HEK293 (cell line): ENCODE measurements at regions not wholly inside any gene's neighbourhood (a gene's known extent, or its start where the extent isn't known, plus 50 kb on each side); places are given as distances from the start of the nearest gene placed in this dataset.
"Not testable (repeated sequence)": the region's sequence is repeated elsewhere in the genome, so short reads cannot be mapped to it uniquely, and the experiment has no call there.

Source experiments
- CTCF ChIA-PET: fragments of 350-600 bp; formaldehyde crosslinking; extraction: SDS; loops from one replicate; lab custom pipeline; 2021; ENCODE audit warnings: antibody characterized with exemption; lab: Yijun Ruan, JAX
- POLR2A ChIA-PET: fragments of 300-600 bp; formaldehyde crosslinking; extraction: SDS; loops from one replicate; lab custom pipeline; 2020; ENCODE audit warnings: antibody characterized with exemption, inconsistent platforms; lab: Yijun Ruan, JAX
- H3K27ac ChIP-seq: fragments of 200-500 bp; sonication (Bioruptor generic); 2 replicates; pipeline ENCODE4 v1.5.1; 2014; ENCODE audit warnings: low read depth, low read length, control low read depth, inconsistent platforms; ENCODE audit errors: extremely low read depth
- H3K36me3 ChIP-seq, 2 experiments: fragments of 200-500 bp in 1 of 2; sonication (Bioruptor generic) in 1 of 2; 1 replicate in 1 of 2; 2 replicates in 1 of 2; pipeline ENCODE4 v1.5.1; 2014 to 2017; ENCODE audit warnings: inconsistent platforms in 2 of 2, low read length in 2 of 2; ENCODE audit not compliant: control insufficient read depth in 2 of 2, insufficient read depth in 1 of 2
- H3K4me1 ChIP-seq: fragments of 200-500 bp; sonication (Bioruptor generic); 2 replicates; pipeline ENCODE4 v1.5.1; 2014; ENCODE audit warnings: mild to moderate bottlenecking, low read length, inconsistent platforms; ENCODE audit not compliant: control insufficient read depth, insufficient read depth
- H3K4me3 ChIP-seq: 2 replicates; pipeline ENCODE4 v1.5.1; 2011; ENCODE audit warnings: low read depth, mild to moderate bottlenecking, control low read depth, low read length, moderate library complexity
- H3K9me3 ChIP-seq: fragments of 200-500 bp; sonication (Bioruptor generic); 2 replicates; pipeline ENCODE4 v1.5.1; 2014; ENCODE audit warnings: low read depth, low read length, inconsistent platforms; ENCODE audit not compliant: control insufficient read depth, insufficient read depth
- IKZF3 ChIP-seq: fragments of 450-650 bp; IDR thresholded peaks from 2 replicates; pipeline ENCODE4 v1.5.0; 2018; ENCODE audit warnings: missing biosample characterization, mild to moderate bottlenecking, missing genetic modification characterization, moderate library complexity
- KLF10 ChIP-seq: fragments of 450-650 bp; IDR thresholded peaks from 2 replicates; pipeline ENCODE4 v1.5.1; 2018; ENCODE audit warnings: missing biosample characterization, mild to moderate bottlenecking, missing genetic modification characterization
- PRDM1 ChIP-seq: fragments of 450-650 bp; formaldehyde crosslinking; IDR thresholded peaks from 2 replicates; pipeline ENCODE4; 2016; ENCODE audit warnings: missing biosample characterization, missing genetic modification characterization
- SCRT2 ChIP-seq: fragments of 450-650 bp; formaldehyde crosslinking; IDR thresholded peaks from 2 replicates; pipeline ENCODE4 v1.5.1; 2016; ENCODE audit warnings: missing biosample characterization, missing genetic modification characterization
- ZBTB20 ChIP-seq: fragments of 450-650 bp; formaldehyde crosslinking; IDR thresholded peaks from 2 replicates; pipeline ENCODE4 v1.5.1; 2016; ENCODE audit warnings: missing biosample characterization, missing genetic modification characterization
- ZBTB48 ChIP-seq: fragments of 450-650 bp; formaldehyde crosslinking; IDR thresholded peaks from 2 replicates; pipeline ENCODE4 v1.5.1; 2016; ENCODE audit warnings: missing biosample characterization, missing genetic modification characterization
- ZBTB8A ChIP-seq: fragments of 450-650 bp; formaldehyde crosslinking; IDR thresholded peaks from 2 replicates; pipeline ENCODE4 v1.5.1; 2016; ENCODE audit warnings: missing biosample characterization, missing genetic modification characterization
- ZNF155 ChIP-seq: fragments of 450-650 bp; formaldehyde crosslinking; IDR thresholded peaks from 2 replicates; pipeline ENCODE4 v1.5.1; 2016; ENCODE audit warnings: missing biosample characterization, missing genetic modification characterization
- ZNF362 ChIP-seq: fragments of 450-650 bp; formaldehyde crosslinking; IDR thresholded peaks from 2 replicates; pipeline ENCODE4 v1.5.1; 2016; ENCODE audit warnings: missing biosample characterization, missing genetic modification characterization
- ZNF449 ChIP-seq: fragments of 450-650 bp; formaldehyde crosslinking; IDR thresholded peaks from 2 replicates; pipeline ENCODE4 v1.5.1; 2017; ENCODE audit warnings: missing biosample characterization, mild to moderate bottlenecking, missing genetic modification characterization, moderate library complexity
- ZNF529 ChIP-seq: fragments of 450-650 bp; formaldehyde crosslinking; IDR thresholded peaks from 2 replicates; pipeline ENCODE4 v1.5.1; 2017; ENCODE audit warnings: missing genetic modification characterization, missing biosample characterization; ENCODE audit not compliant: insufficient replicate concordance
- ZNF530 ChIP-seq: fragments of 450-650 bp; formaldehyde crosslinking; IDR thresholded peaks from 2 replicates; pipeline ENCODE4 v1.5.1; 2016; ENCODE audit warnings: low read depth, missing biosample characterization, missing genetic modification characterization
- ZNF670 ChIP-seq: fragments of 450-650 bp; formaldehyde crosslinking; IDR thresholded peaks from 2 replicates; pipeline ENCODE4 v1.5.1; 2016; ENCODE audit warnings: missing biosample characterization, missing genetic modification characterization, low read depth
- ZNF777 ChIP-seq: fragments of 450-650 bp; formaldehyde crosslinking; IDR thresholded peaks from 2 replicates; pipeline ENCODE4 v1.5.1; 2017; ENCODE audit warnings: missing biosample characterization, missing genetic modification characterization, borderline replicate concordance
- ZNF792 ChIP-seq: fragments of 450-650 bp; formaldehyde crosslinking; IDR thresholded peaks from 2 replicates; pipeline ENCODE4 v1.5.1; 2016; ENCODE audit warnings: missing biosample characterization, missing genetic modification characterization
- ZNF830 ChIP-seq: fragments of 450-650 bp; IDR thresholded peaks from 2 replicates; pipeline ENCODE4 v1.5.0; 2018; ENCODE audit warnings: missing biosample characterization, missing genetic modification characterization, low read depth, mild to moderate bottlenecking, moderate library complexity

- no peak overlapping the region for H3K4me3 ChIP-seq
- no peak for TF ChIP-seq ZBTB20
- no peak for TF ChIP-seq PRDM1
- TF ChIP-seq ZNF362 (tag by site-specific recombination), result no peak
- no peak for TF ChIP-seq ZNF792 (tag by site-specific recombination)
- no peak for TF ChIP-seq ZNF530 (tag by site-specific recombination)
- H3K4me1 ChIP-seq, result no peaks in the 10 kb centered on the region
- H3K9me3 ChIP-seq, result no peaks in the 10 kb centered on the region
- ChIA-PET POLR2A (no interaction called here), CTCF (no interaction called here)
- H3K27ac ChIP-seq, result no peak overlapping the region
- H3K36me3 ChIP-seq, result no peaks in the 10 kb centered on the region
Measured at GRCh38 chr20:56706867-56707360, 77.8 kb downstream of the TFAP2C start.

GRCh38 chr20:56708991-56709390 is 79.9 kb downstream of the TFAP2C start:
- ChIA-PET CTCF (interaction anchor here (0.5 kb wide), 1 partner anchor 168 kb away, joined by 3 read pairs; no protein-coding TSS in a partner anchor), POLR2A (no interaction called here)
- Histone ChIP-seq H3K4me1 (no peaks in the 10 kb centered on the region), H3K9me3 (no peaks in the 10 kb centered on the region), H3K36me3 (no peaks in the 10 kb centered on the region), H3K27ac (no peak overlapping the region), H3K4me3 (no peak overlapping the region)
- TF ChIP-seq ZNF155 (tag by site-specific recombination) (no peak), ZNF830 (tag by site-specific recombination) (no peak), ZNF529 (tag by site-specific recombination) (no peak)

GRCh38 chr20:56710125-56710524 is 81.0 kb downstream of the TFAP2C start:
- no peaks in the 10 kb centered on the region for H3K4me1 ChIP-seq
- no peak overlapping the region for H3K27ac ChIP-seq
- no peaks in the 10 kb centered on the region for H3K36me3 ChIP-seq
- POLR2A ChIA-PET, result no interaction called here
- no peaks in the 10 kb centered on the region for H3K9me3 ChIP-seq
- TF ChIP-seq ZNF777 (no peak), ZNF449 (tag by site-specific recombination) (no peak), ZNF670 (no peak), ZBTB48 (tag by site-specific recombination) (no peak), IKZF3 (tag by site-specific recombination) (no peak), SCRT2 (tag by site-specific recombination) (no peak), ZBTB8A (tag by site-specific recombination) (no peak), KLF10 (no peak)
- TF ChIP-seq, all 188 proteins: peak for 0
- CTCF ChIA-PET, result no interaction called here
- no peak overlapping the region for H3K4me3 ChIP-seq

- H3K36me3 ChIP-seq, POLR2A ChIA-PET, H3K4me1 ChIP-seq, H3K9me3 ChIP-seq, H3K4me3 ChIP-seq, H3K27ac ChIP-seq, CTCF ChIA-PET: not testable (repeated sequence)
Measured at GRCh38 chr20:56710577-56710976, 81.5 kb downstream of the TFAP2C start.
